Fibroblast of lung (primary cell): ENCODE measurements at regions not wholly inside any gene's neighbourhood (a gene's known extent, or its start where the extent isn't known, plus 50 kb on each side); places are given as distances from the start of the nearest gene placed in this dataset.
"Not testable (repeated sequence)": the region's sequence is repeated elsewhere in the genome, so short reads cannot be mapped to it uniquely, and the experiment has no call there.

Experiments used
- DNase-seq, 2 donors: peaks; one replicate each; pipeline versions ENCODE4 v3.0.0 to v3.0.0-alpha.2; 2010; ENCODE audit warnings: low read depth in 2 of 2
- H2AFZ ChIP-seq: 2 replicates; pipeline ENCODE4 v1.5.1; 2012; ENCODE audit warnings: low read length, control low read depth, inconsistent platforms
- H3K27ac ChIP-seq: 2 replicates; pipeline ENCODE4 v1.5.1; 2011; ENCODE audit warnings: low read length, control low read depth; ENCODE audit not compliant: insufficient read depth
- H3K27me3 ChIP-seq: 2 replicates; pipeline ENCODE4 v1.5.1; 2011; ENCODE audit warnings: mild to moderate bottlenecking, low read length; ENCODE audit not compliant: control insufficient read depth, insufficient read depth
- H3K36me3 ChIP-seq: 2 replicates; pipeline ENCODE4 v1.5.1; 2011; ENCODE audit warnings: low read length; ENCODE audit not compliant: control insufficient read depth, insufficient read depth
- H3K4me1 ChIP-seq: 2 replicates; pipeline ENCODE4 v1.5.1; 2011; ENCODE audit warnings: low read length; ENCODE audit not compliant: control insufficient read depth, insufficient read depth; ENCODE audit errors: extremely low read depth
- H3K4me2 ChIP-seq: 2 replicates; pipeline ENCODE4 v1.5.1; 2011; ENCODE audit warnings: low read length, control low read depth; ENCODE audit not compliant: insufficient read depth; ENCODE audit errors: extremely low read depth
- H3K4me3 ChIP-seq, 4 experiments: fragments of 200-600 bp in 1 of 4; sonication (generic) in 1 of 4; replicated peaks in 1 of 4; 2 replicates each; pipeline ENCODE4 v1.5.1; 2011 to 2016; ENCODE audit warnings: low read length in 4 of 4, low read depth in 3 of 4, mild to moderate bottlenecking in 3 of 4, control low read depth in 2 of 4, inconsistent platforms in 1 of 4, mixed read lengths in 1 of 4; ENCODE audit not compliant: insufficient read depth in 1 of 4; ENCODE audit errors: control extremely low read depth in 1 of 4
- H3K79me2 ChIP-seq: 2 replicates; pipeline ENCODE4 v1.5.1; 2012; ENCODE audit warnings: mild to moderate bottlenecking, low read length, inconsistent platforms; ENCODE audit not compliant: control insufficient read depth, insufficient read depth
- H3K9ac ChIP-seq: 2 replicates; pipeline ENCODE4 v1.5.1; 2011; ENCODE audit warnings: mild to moderate bottlenecking, low read length, control low read depth; ENCODE audit not compliant: insufficient read depth
- H3K9me3 ChIP-seq: 2 replicates; pipeline ENCODE4 v1.5.1; 2012; ENCODE audit warnings: low read depth, low read length; ENCODE audit not compliant: control insufficient read depth, insufficient read depth
- H4K20me1 ChIP-seq: 2 replicates; pipeline ENCODE4 v1.5.1; 2011; ENCODE audit warnings: low read length; ENCODE audit not compliant: control insufficient read depth, insufficient read depth; ENCODE audit errors: extremely low read depth
- CTCF ChIP-seq, 2 donors: IDR thresholded peaks in 1 of 2; conservative IDR thresholded peaks in 1 of 2; 1 replicate in 1 of 2; 2 replicates in 1 of 2; pipeline ENCODE4 v1.5.1; 2011 to 2012; ENCODE audit warnings: low read length in 2 of 2, control low read depth in 1 of 2, inconsistent platforms in 1 of 2, low read depth in 1 of 2, mild to moderate bottlenecking in 1 of 2
- EZH2 ChIP-seq: IDR thresholded peaks from 2 replicates; pipeline ENCODE4 v1.5.1; 2012; ENCODE audit warnings: low read length, control low read depth, mild to moderate bottlenecking; ENCODE audit errors: missing control alignments

- Histone ChIP-seq H3K27me3 (no peaks in the 10 kb centered on the region), H3K9ac (no peak overlapping the region), H4K20me1 (no peaks in the 10 kb centered on the region), H3K4me2 (no peak overlapping the region), H3K36me3 (no peaks in the 10 kb centered on the region), H3K9me3 (no peaks in the 10 kb centered on the region), H3K27ac (no peak overlapping the region), H3K79me2 (no peaks in the 10 kb centered on the region), H3K4me1 (no peaks in the 10 kb centered on the region), H3K4me3 (no peak overlapping the region), H2AFZ (no peak overlapping the region)
- TF ChIP-seq EZH2, result no peak
- no peak for TF ChIP-seq CTCF (conservative IDR thresholded peaks at IDR 0.05 in 1 of 2, IDR thresholded peaks at IDR 0.05 in 1 of 2; ENCODE audit: low read depth in 1 of 2, low read length in 2 of 2)
- DNase-seq, result peak in 1 of 2 donors; percentile 13
Observed at GRCh38 chr11:101835506-101836063, 79.2 kb upstream of the CEP126 start.

- not testable (repeated sequence) for H3K9me3 ChIP-seq, H3K27me3 ChIP-seq, DNase-seq, H3K27ac ChIP-seq, H4K20me1 ChIP-seq, H2AFZ ChIP-seq, H3K4me3 ChIP-seq, H3K4me2 ChIP-seq, H3K4me1 ChIP-seq, H3K9ac ChIP-seq, H3K79me2 ChIP-seq, H3K36me3 ChIP-seq
Observed at GRCh38 chr11:101830475-101830874, 84.3 kb upstream of the CEP126 start.

GRCh38 chr11:101825531-101825930 is 89.3 kb upstream of the CEP126 start:
- H3K4me2 ChIP-seq, result no peak overlapping the region
- DNase-seq, result peak in 1 of 2 donors; percentile 60
- no peaks in the 10 kb centered on the region for H3K9me3 ChIP-seq
- no peaks in the 10 kb centered on the region for H3K27me3 ChIP-seq
- no peak overlapping the region for H3K9ac ChIP-seq
- H4K20me1 ChIP-seq, result no peaks in the 10 kb centered on the region
- no peak overlapping the region for H3K27ac ChIP-seq
- H2AFZ ChIP-seq, result no peak overlapping the region
- H3K79me2 ChIP-seq, result no peaks in the 10 kb centered on the region
- no peaks in the 10 kb centered on the region for H3K36me3 ChIP-seq
- TF ChIP-seq EZH2 (no peak), CTCF (conservative IDR thresholded peaks at IDR 0.05 in 1 of 2, IDR thresholded peaks at IDR 0.05 in 1 of 2; ENCODE audit: low read depth in 1 of 2, low read length in 2 of 2) (no peak)
- no peaks in the 10 kb centered on the region for H3K4me1 ChIP-seq
- H3K4me3 ChIP-seq, result no peak overlapping the region
